ENCODE measurements at regions not wholly inside any gene's neighbourhood (a gene's known extent, or its start where the extent isn't known, plus 50 kb on each side); places are given as distances from the start of the nearest gene placed in this dataset.

DNA sequence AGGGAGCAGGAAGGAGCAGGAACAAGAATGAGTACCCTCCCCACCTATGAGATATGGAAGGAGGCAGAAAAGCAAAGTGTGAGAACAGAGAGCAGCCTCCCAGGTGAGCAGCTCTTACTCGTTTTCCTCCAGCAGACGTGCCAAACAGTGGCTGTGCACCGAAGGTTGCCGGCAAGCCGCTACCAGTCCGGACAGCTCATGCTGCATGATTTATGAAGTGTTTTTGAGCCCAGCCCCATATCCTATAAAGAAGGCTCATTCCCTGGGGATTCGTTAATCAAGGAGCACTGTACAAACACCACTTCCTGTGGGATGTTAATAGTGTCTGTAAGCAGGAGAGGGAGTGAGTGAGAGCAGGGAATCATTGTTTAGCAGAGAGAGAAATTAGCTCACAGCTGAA is 118.3 kb upstream of the FOXB1 start:
- DNase-seq (ENCODE audit: low spot score), result no peak
- no peak overlapping the region for H3K27ac Mint-ChIP-seq (ENCODE audit: unreplicated experiment)
- H3K4me1 Mint-ChIP-seq (ENCODE audit: low read depth), result no peaks in the 10 kb centered on the region
- TF ChIP-seq, protein P1, sequence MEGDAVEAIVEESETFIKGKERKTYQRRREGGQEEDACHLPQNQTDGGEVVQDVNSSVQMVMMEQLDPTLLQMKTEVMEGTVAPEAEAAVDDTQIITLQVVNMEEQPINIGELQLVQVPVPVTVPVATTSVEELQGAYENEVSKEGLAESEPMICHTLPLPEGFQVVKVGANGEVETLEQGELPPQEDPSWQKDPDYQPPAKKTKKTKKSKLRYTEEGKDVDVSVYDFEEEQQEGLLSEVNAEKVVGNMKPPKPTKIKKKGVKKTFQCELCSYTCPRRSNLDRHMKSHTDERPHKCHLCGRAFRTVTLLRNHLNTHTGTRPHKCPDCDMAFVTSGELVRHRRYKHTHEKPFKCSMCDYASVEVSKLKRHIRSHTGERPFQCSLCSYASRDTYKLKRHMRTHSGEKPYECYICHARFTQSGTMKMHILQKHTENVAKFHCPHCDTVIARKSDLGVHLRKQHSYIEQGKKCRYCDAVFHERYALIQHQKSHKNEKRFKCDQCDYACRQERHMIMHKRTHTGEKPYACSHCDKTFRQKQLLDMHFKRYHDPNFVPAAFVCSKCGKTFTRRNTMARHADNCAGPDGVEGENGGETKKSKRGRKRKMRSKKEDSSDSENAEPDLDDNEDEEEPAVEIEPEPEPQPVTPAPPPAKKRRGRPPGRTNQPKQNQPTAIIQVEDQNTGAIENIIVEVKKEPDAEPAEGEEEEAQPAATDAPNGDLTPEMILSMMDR (IDR thresholded peaks at IDR 0.05), result no peak
- no peaks in the 10 kb centered on the region for H3K9me3 Mint-ChIP-seq (ENCODE audit: low read depth)
- H3K27me3 Mint-ChIP-seq (ENCODE audit: low read depth), result peaks cover 5% of the 10 kb centered on the region
- no peaks in the 10 kb centered on the region for H3K36me3 Mint-ChIP-seq (ENCODE audit: low read depth)
- no peak overlapping the region for H3K4me3 Mint-ChIP-seq (ENCODE audit: unreplicated experiment)

DNA sequence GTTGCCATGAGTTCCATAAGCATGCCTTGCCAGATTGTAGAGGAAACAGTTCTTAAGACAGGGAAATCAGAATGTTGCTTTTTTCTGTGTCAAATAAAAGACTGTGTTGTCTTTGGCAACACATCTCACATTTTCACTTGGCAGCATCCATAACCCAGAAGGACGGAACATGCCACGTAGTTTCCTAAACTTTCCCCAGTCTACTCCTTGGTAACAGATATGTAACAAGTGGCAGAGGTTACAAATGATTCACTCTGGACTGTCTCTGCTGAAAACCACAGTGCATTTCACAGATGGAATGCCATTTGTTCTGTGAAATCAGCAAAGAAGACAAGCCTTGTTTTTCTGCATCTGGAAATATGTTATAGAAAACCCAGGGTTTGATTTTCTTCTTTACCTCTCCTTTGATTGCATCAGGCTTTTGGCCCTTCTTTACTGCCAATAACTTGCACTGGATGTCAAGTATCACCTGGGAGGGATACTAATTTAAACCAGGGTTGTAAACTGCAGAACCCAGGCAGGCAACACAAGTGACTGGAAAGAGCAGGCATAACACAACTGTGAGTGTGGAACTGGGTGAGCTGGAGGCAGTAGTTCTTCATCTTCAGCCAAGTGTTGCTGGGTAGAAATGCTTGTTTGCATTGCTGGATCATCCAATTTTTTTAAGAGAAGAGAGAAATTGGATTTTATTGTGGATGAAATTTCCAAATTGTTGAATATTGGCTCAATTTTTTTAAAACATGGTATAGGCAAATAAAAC is 124.4 kb upstream of the FOXB1 start:
- peaks cover 7% of the 10 kb centered on the region for H3K4me1 Mint-ChIP-seq (ENCODE audit: low read depth)
- peaks cover 6% of the 10 kb centered on the region for H3K27me3 Mint-ChIP-seq (ENCODE audit: low read depth)
- H3K9me3 Mint-ChIP-seq (ENCODE audit: low read depth), result no peaks in the 10 kb centered on the region
- no peak overlapping the region for H3K27ac Mint-ChIP-seq (ENCODE audit: unreplicated experiment)
- TF ChIP-seq, protein P1 (IDR thresholded peaks at IDR 0.05), result no peak
- DNase-seq (ENCODE audit: low spot score), result no peak
- no peaks in the 10 kb centered on the region for H3K36me3 Mint-ChIP-seq (ENCODE audit: low read depth)
- H3K4me3 Mint-ChIP-seq (ENCODE audit: unreplicated experiment), result no peak overlapping the region

DNA sequence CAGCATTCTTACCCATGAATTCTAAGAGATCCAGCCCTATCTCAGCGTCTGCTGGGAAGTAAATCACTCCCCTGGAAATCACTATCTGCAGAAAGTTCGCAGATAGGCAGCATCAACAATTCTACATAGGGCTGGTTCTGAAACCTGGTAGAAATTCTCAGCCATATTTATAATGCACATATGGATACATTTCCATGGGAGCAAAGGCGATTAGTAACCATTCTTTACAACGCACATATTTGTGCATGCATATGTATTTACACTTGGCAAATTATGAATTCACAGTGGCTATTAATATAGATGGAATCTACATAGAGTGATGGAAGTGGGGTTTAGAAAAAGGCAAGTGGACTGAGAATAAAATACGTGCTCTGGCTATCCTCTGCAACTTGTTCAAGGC is 128.0 kb upstream of the FOXB1 start:
- no peak overlapping the region for H3K4me3 Mint-ChIP-seq (ENCODE audit: unreplicated experiment)
- no peak overlapping the region for H3K27ac Mint-ChIP-seq (ENCODE audit: unreplicated experiment)
- no peaks in the 10 kb centered on the region for H3K9me3 Mint-ChIP-seq (ENCODE audit: low read depth)
- H3K4me1 Mint-ChIP-seq (ENCODE audit: low read depth), result peaks cover 7% of the 10 kb centered on the region
- no peak for DNase-seq (ENCODE audit: low spot score)
- TF ChIP-seq, protein P1 (IDR thresholded peaks at IDR 0.05), result no peak
- H3K27me3 Mint-ChIP-seq (ENCODE audit: low read depth), result peaks cover 13% of the 10 kb centered on the region
- H3K36me3 Mint-ChIP-seq (ENCODE audit: low read depth), result no peaks in the 10 kb centered on the region

DNA sequence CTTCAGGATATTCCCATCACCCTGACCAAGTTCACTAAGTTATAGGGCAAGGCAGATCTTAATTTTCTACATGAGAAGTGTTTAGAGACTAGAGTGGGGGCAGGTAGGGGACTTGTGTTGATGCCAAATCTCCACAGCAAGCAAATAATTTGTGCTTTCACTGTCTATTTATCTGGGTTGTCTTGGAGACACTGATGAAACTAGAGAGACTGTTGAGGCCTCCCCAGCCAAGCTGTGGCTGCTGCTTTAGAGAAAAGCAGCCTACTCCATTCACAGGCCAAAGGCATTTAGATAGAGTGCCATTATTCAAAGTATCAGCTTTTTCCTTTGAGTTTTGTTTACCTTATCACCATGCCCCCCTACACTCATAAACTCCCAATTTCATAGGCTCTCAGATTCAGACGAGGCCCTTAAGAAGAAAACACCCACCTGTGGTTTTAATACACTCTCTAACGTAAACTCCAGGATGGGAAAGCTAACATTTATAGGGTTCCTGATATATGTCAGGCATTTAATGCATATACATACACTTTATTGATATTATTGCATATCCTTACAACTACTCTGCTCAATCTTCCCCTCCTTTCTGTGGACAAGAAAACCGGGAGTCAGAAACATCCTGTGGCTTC is 130.4 kb upstream of the FOXB1 start:
- Mint-ChIP-seq H3K36me3 (ENCODE audit: low read depth) (no peaks in the 10 kb centered on the region), H3K27me3 (ENCODE audit: low read depth) (peaks cover 16% of the 10 kb centered on the region), H3K4me1 (ENCODE audit: low read depth) (no peaks in the 10 kb centered on the region), H3K4me3 (ENCODE audit: unreplicated experiment) (no peak overlapping the region), H3K27ac (ENCODE audit: unreplicated experiment) (no peak overlapping the region), H3K9me3 (ENCODE audit: low read depth) (no peaks in the 10 kb centered on the region)
- no peak for DNase-seq (ENCODE audit: low spot score)
- TF ChIP-seq, protein P1 (IDR thresholded peaks at IDR 0.05), result no peak

DNA sequence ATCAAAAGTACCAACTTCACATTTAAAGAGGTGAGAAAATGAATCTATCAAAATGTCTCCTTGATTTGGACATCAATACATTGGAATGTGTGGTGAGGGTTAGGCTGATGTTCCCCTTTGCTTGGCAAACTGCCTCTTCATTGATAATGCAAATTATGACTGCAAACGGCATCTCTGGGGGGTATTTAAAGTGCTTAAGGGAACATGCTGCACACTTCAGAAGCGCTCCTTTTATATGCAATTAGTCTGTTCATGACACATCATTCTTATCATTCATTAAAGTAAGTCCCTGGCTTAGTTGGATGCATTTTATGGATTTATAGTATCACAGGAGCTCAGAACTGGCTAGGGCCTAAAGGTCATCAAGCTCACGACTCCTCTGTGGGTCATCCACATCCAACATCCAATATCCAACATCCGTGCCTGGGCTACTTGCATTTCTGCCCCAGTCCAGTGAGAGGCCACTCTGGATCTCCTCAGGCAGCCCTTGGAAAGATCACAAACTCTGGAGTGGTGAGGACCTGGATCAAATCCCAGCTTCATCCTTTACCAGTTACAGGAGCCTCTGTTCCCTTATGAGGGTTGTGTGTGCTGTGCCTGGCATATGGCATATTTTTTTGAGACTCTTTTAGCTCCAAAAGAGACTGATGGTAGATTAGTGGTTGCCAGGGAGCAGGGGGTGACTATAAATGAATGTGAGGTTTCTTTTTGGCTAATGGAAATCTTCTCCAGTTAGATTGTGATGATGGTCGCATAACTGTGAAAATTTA is 136.8 kb upstream of the FOXB1 start:
- H3K27me3 Mint-ChIP-seq (ENCODE audit: low read depth), result peaks cover 11% of the 10 kb centered on the region
- no peaks in the 10 kb centered on the region for H3K9me3 Mint-ChIP-seq (ENCODE audit: low read depth)
- TF ChIP-seq, protein P1 (IDR thresholded peaks at IDR 0.05), result no peak
- no peak for DNase-seq (ENCODE audit: low spot score)
- H3K36me3 Mint-ChIP-seq (ENCODE audit: low read depth), result no peaks in the 10 kb centered on the region
- H3K27ac Mint-ChIP-seq (ENCODE audit: unreplicated experiment), result no peak overlapping the region
- H3K4me3 Mint-ChIP-seq (ENCODE audit: unreplicated experiment), result no peak overlapping the region
- no peaks in the 10 kb centered on the region for H3K4me1 Mint-ChIP-seq (ENCODE audit: low read depth)

Measured in chondrocyte (in vitro differentiated cells).